GM12873 (cell line): ENCODE measurements at regions not wholly inside any gene's neighbourhood (a gene's known extent, or its start where the extent isn't known, plus 50 kb on each side); places are given as distances from the start of the nearest gene placed in this dataset.

Experiments used
- TF ChIP-seq, protein P1 (sequence below): IDR thresholded peaks from 2 replicates; pipeline ENCODE4 v1.5.1; 2012; ENCODE audit warnings: low read depth, mild to moderate bottlenecking, moderate library complexity, low read length, control low read depth; ENCODE audit not compliant: insufficient read depth; ENCODE audit errors: missing control alignments

- TF ChIP-seq, protein P1, sequence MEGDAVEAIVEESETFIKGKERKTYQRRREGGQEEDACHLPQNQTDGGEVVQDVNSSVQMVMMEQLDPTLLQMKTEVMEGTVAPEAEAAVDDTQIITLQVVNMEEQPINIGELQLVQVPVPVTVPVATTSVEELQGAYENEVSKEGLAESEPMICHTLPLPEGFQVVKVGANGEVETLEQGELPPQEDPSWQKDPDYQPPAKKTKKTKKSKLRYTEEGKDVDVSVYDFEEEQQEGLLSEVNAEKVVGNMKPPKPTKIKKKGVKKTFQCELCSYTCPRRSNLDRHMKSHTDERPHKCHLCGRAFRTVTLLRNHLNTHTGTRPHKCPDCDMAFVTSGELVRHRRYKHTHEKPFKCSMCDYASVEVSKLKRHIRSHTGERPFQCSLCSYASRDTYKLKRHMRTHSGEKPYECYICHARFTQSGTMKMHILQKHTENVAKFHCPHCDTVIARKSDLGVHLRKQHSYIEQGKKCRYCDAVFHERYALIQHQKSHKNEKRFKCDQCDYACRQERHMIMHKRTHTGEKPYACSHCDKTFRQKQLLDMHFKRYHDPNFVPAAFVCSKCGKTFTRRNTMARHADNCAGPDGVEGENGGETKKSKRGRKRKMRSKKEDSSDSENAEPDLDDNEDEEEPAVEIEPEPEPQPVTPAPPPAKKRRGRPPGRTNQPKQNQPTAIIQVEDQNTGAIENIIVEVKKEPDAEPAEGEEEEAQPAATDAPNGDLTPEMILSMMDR = no peak
These were observed 701.7 kb upstream of the CELF2 start for GRCh38 chr10:10315989-10316388.

- TF ChIP-seq, protein P1 = no peak
These were observed 700.5 kb upstream of the CELF2 start for GRCh38 chr10:10317151-10317550.

DNA sequence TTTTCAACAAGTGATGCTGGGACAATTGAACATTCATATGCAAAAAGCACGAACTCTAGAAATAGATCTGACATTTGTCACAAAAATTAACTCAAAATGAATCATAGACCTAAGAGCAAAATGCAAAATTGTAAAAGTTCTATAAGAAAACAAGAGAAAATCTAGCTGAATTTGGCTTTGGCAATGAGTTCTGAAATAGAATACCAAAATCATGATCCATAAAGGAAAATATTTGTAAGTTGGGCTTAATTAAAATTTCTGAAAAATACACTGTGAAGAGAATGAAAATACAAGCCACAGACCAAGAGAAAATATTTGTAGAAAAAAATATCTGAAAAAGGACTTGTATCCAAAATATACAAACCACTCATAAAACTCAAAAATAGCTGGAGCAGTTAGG, 698.8 kb upstream of the CELF2 start:
- TF ChIP-seq, protein P1 = no peak

GRCh38 chr10:10320956-10321355, 696.7 kb upstream of the CELF2 start:
- TF ChIP-seq, protein P1 = no peak

DNA sequence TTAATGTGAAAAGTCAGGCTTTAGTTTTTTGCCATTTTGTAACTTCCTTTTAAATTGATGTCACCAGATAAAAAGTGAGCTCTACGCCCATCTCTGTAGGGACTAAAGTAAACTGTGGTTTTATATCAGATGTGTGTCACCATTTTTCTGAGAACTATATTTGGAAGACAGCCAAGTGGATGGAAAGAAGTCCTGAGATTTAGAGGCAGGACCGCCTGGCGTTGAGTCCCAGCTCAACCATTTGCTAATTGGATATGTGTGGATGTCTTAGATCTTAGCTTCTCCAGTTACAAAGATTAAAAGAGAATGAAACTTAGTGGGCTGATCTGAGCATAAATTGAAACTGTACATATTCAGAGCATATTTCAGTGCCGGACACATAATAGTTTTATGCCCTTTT, 691.6 kb upstream of the CELF2 start:
- TF ChIP-seq, protein P1 = no peak

GRCh38 chr10:10327934-10328333, 689.7 kb upstream of the CELF2 start:
- TF ChIP-seq, protein P1 = no peak

- TF ChIP-seq, protein P1 = no peak
These were observed 687.3 kb upstream of the CELF2 start for GRCh38 chr10:10330418-10330817.

DNA sequence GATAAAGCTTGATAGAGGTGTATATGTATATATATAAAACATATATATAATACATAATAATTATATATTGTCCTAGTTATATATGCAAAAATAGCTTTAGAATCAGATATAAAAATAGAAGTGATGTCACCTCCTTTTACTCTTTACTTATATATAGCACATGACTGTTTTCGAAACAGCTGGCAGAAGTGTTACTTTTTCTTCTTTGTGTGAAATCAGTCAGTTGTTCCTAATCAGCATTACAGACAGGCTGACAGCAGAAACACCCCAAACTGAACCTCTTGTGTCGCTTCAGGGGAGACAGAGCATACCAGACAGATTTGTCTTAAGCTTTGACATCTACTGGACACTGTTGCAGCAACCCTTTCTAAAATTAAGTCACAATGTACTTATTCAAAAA, 684.9 kb upstream of the CELF2 start:
- TF ChIP-seq, protein P1 = no peak
